Mesothelial cell of epicardium (in vitro differentiated cells): ENCODE measurements at regions not wholly inside any gene's neighbourhood (a gene's known extent, or its start where the extent isn't known, plus 50 kb on each side); places are given as distances from the start of the nearest gene placed in this dataset.
"Not testable (repeated sequence)": the region's sequence is repeated elsewhere in the genome, so short reads cannot be mapped to it uniquely, and the experiment has no call there.

Experiments used
- DNase-seq, 2 experiments: peaks; one replicate each; pipeline ENCODE4 v3.0.0; 2021; ENCODE audit warnings: low spot score in 2 of 2; ENCODE audit not compliant: unreplicated experiment in 2 of 2
- H3K27ac Mint-ChIP-seq: 2 replicates; pipeline ENCODE4 v1.8.0; 2021; ENCODE audit warnings: mixed read lengths
- H3K27me3 Mint-ChIP-seq: 2 replicates; pipeline ENCODE4 v1.8.0; 2021; ENCODE audit warnings: low read depth, mixed read lengths
- H3K36me3 Mint-ChIP-seq: 2 replicates; pipeline ENCODE4 v1.8.0; 2021; ENCODE audit warnings: mixed read lengths
- H3K4me1 Mint-ChIP-seq: 2 replicates; pipeline ENCODE4 v1.8.0; 2021; ENCODE audit warnings: mixed read lengths
- H3K4me3 Mint-ChIP-seq: 2 replicates; pipeline ENCODE4 v1.8.0; 2021; ENCODE audit warnings: mild to moderate bottlenecking, moderate library complexity, mixed read lengths
- H3K9me3 Mint-ChIP-seq: 2 replicates; pipeline ENCODE4 v1.8.0; 2021; ENCODE audit warnings: mixed read lengths
- TF ChIP-seq, protein P1 (sequence below): fragments of 200-600 bp; sonication (generic); IDR thresholded peaks from one replicate; pipeline ENCODE4 v1.5.0; 2021; ENCODE audit warnings: antibody characterized with exemption; ENCODE audit not compliant: unreplicated experiment

DNA sequence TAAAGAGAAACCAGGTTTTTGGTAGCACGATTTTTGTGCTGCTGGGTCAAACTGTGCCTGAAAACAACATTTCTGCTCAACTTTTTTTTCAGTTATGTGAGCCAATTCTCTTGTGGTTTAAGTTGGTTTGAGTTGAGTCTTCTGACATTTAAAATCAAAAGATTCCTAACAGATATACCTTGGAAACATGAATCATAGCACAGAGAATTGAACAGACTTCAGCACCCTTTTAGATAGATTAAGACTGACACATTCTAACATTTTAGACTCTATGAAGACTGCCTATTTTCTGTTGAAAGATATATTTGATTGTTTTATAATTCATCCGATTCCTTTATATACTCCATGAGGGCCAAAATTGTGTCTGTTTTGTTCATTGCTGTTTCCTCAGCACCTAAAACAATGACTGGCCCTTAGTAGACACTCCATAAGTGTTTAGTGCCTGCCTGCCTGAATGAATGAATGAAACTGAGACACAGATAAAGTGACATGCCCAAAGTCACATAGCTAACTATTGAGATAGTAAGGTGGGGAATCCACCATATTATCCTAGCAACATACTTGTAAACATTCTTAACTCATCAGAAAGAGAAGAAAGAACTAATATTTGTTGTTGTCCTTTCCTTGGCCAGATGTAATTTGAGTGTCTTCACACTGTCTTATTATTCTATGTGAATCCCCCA lies 624.0 kb downstream of the MID1IP1 start:
- H3K27me3 Mint-ChIP-seq, result no peaks in the 10 kb centered on the region
- DNase-seq, result no peak
- peaks cover 8% of the 10 kb centered on the region for H3K4me1 Mint-ChIP-seq
- TF ChIP-seq, protein P1, sequence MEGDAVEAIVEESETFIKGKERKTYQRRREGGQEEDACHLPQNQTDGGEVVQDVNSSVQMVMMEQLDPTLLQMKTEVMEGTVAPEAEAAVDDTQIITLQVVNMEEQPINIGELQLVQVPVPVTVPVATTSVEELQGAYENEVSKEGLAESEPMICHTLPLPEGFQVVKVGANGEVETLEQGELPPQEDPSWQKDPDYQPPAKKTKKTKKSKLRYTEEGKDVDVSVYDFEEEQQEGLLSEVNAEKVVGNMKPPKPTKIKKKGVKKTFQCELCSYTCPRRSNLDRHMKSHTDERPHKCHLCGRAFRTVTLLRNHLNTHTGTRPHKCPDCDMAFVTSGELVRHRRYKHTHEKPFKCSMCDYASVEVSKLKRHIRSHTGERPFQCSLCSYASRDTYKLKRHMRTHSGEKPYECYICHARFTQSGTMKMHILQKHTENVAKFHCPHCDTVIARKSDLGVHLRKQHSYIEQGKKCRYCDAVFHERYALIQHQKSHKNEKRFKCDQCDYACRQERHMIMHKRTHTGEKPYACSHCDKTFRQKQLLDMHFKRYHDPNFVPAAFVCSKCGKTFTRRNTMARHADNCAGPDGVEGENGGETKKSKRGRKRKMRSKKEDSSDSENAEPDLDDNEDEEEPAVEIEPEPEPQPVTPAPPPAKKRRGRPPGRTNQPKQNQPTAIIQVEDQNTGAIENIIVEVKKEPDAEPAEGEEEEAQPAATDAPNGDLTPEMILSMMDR, result no peak
- no peak overlapping the region for H3K4me3 Mint-ChIP-seq
- H3K9me3 Mint-ChIP-seq, result peaks cover 30% of the 10 kb centered on the region
- H3K36me3 Mint-ChIP-seq, result no peaks in the 10 kb centered on the region
- H3K27ac Mint-ChIP-seq, result no peak overlapping the region

DNA sequence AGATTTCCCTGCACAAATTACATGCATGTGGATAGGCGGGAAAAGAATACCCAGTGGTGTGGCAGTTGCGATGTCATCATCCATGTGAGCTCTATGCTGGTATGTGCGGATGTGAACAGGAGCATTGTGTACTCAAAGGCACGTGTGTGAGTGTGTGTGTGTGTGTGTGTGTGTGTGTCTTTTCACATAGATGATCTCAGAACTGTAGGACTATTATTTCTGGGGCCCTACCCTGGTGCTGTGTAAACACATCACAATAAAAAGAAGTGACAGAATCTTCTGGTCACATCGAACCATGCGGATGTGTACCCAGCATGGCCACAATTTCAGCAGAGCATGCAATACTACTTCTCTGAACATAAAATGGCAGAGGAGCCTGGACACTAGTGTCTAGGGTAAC lies 624.8 kb downstream of the MID1IP1 start:
- Mint-ChIP-seq H3K27ac (no peak overlapping the region), H3K27me3 (no peaks in the 10 kb centered on the region), H3K36me3 (no peaks in the 10 kb centered on the region), H3K4me1 (peaks cover 6% of the 10 kb centered on the region), H3K4me3 (no peak overlapping the region), H3K9me3 (peaks cover 30% of the 10 kb centered on the region)
- no peak for DNase-seq
- TF ChIP-seq, protein P1, result no peak

DNA sequence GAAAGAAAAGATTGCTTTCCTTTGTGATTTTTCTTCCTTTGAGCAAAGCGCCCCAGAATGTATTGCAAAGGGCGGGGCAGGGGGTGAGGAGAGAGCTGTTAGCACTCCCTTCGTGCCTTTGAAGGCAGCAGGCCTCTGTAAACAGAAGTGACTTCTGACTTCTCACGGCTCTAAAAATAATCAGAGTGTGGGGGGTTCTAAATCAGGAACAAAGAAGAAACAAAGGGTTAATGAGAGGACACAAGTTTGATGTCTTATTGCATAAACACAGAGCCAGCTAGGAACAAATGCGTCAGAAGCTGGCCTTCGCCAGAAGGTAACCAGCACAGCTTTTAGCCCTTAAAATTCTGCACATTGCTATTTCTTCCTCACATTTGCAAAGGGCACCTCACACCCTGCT lies 626.2 kb downstream of the MID1IP1 start:
- Mint-ChIP-seq H3K4me3 (no peak overlapping the region), H3K36me3 (no peaks in the 10 kb centered on the region), H3K27me3 (no peaks in the 10 kb centered on the region), H3K27ac (no peak overlapping the region), H3K9me3 (peaks cover 35% of the 10 kb centered on the region), H3K4me1 (peaks cover 10% of the 10 kb centered on the region)
- TF ChIP-seq, protein P1, result no peak
- DNase-seq, result no peak

DNA sequence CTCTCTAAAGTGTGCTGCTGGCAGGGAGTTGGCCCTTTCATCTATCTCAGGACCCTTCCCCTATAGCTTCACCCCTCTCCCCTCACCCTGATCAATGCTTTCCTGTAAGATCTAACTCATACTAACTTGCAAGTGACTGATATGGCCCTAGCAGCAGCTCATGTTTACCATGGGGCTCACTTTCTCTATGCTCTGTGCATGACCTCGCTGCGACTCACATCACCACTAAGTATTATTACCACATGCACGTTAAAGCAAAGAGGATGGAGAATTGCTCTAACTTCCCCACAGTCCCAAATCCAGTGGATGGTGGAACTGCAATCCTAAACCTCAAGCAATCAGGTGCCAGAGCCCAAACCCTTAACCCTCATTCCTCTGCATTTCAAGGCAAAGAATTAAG lies 626.6 kb downstream of the MID1IP1 start:
- H3K27ac Mint-ChIP-seq, result no peak overlapping the region
- H3K36me3 Mint-ChIP-seq, result no peaks in the 10 kb centered on the region
- no peaks in the 10 kb centered on the region for H3K27me3 Mint-ChIP-seq
- peaks cover 37% of the 10 kb centered on the region for H3K9me3 Mint-ChIP-seq
- no peak overlapping the region for H3K4me3 Mint-ChIP-seq
- TF ChIP-seq, protein P1, result no peak
- DNase-seq, result no peak
- H3K4me1 Mint-ChIP-seq, result peaks cover 10% of the 10 kb centered on the region

DNA sequence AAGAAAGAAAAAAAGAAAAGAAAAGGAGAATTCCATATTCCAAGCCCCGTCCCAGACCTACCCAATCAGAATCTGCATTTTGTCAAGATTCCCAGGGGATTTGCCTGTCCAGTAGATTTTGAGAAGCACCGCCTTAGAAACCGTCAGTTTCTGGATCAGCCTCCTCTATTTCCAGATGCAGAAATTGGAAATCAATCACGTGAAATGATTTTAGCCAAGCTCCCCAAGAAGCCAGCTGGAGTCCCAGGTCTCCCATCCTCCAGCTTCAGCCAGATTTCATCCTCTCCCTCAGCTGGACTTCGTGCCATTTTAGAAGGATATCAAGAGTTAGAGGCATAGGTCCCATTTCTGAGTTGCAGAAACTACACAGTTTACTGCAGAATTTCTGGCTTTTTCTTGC lies 629.3 kb downstream of the MID1IP1 start:
- H3K27ac Mint-ChIP-seq, result no peak overlapping the region
- no peak overlapping the region for H3K4me3 Mint-ChIP-seq
- TF ChIP-seq, protein P1, result no peak
- peaks cover 10% of the 10 kb centered on the region for H3K4me1 Mint-ChIP-seq
- H3K27me3 Mint-ChIP-seq, result no peaks in the 10 kb centered on the region
- H3K9me3 Mint-ChIP-seq, result peaks cover 29% of the 10 kb centered on the region
- H3K36me3 Mint-ChIP-seq, result no peaks in the 10 kb centered on the region
- no peak for DNase-seq

- DNase-seq, result no peak
- Mint-ChIP-seq H3K27me3 (no peaks in the 10 kb centered on the region), H3K36me3 (no peaks in the 10 kb centered on the region), H3K4me1 (peaks cover 10% of the 10 kb centered on the region), H3K9me3 (peaks cover 32% of the 10 kb centered on the region), H3K4me3 (no peak overlapping the region), H3K27ac (no peak overlapping the region)
- TF ChIP-seq, protein P1, result no peak
These were observed 630.6 kb downstream of the MID1IP1 start for GRCh38 chrX:39431893-39432292.

DNA sequence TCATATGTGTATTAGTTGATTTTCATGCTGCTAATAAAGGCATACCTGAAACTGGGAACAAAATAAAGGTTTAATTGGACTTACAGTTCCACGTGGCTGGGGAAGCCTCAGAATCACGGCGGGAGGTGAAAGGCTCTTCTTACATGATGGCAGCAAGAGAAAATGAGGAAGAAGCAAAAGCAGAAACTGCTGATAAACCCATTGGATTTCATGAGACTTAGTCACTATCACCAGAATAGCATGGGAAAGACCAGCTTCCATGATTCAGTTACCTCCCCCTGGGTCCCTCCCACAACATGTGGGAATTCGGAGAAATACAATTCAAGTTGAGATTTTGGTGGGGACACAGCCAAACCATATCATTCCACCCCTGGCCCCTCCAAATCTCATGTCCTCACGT lies 633.4 kb downstream of the MID1IP1 start:
- peaks cover 11% of the 10 kb centered on the region for H3K4me1 Mint-ChIP-seq
- H3K4me3 Mint-ChIP-seq, DNase-seq, H3K27me3 Mint-ChIP-seq, H3K36me3 Mint-ChIP-seq, H3K27ac Mint-ChIP-seq: not testable (repeated sequence)
- H3K9me3 Mint-ChIP-seq, result peaks cover 32% of the 10 kb centered on the region

GRCh38 chrX:39436538-39436937 lies 635.3 kb downstream of the MID1IP1 start:
- H3K27ac Mint-ChIP-seq, H3K4me3 Mint-ChIP-seq, H3K27me3 Mint-ChIP-seq, DNase-seq, H3K36me3 Mint-ChIP-seq: not testable (repeated sequence)
- Mint-ChIP-seq H3K9me3 (peaks cover 32% of the 10 kb centered on the region), H3K4me1 (peaks cover 18% of the 10 kb centered on the region)
